GM12874 (cell line): ENCODE measurements at regions not wholly inside any gene's neighbourhood (a gene's known extent, or its start where the extent isn't known, plus 50 kb on each side); places are given as distances from the start of the nearest gene placed in this dataset.

Source experiments
- TF ChIP-seq, protein P1 (sequence below): IDR thresholded peaks from 2 replicates; pipeline ENCODE4 v1.5.1; 2011; ENCODE audit warnings: low read depth, mild to moderate bottlenecking, control low read depth, low read length, moderate library complexity; ENCODE audit not compliant: insufficient read depth

DNA sequence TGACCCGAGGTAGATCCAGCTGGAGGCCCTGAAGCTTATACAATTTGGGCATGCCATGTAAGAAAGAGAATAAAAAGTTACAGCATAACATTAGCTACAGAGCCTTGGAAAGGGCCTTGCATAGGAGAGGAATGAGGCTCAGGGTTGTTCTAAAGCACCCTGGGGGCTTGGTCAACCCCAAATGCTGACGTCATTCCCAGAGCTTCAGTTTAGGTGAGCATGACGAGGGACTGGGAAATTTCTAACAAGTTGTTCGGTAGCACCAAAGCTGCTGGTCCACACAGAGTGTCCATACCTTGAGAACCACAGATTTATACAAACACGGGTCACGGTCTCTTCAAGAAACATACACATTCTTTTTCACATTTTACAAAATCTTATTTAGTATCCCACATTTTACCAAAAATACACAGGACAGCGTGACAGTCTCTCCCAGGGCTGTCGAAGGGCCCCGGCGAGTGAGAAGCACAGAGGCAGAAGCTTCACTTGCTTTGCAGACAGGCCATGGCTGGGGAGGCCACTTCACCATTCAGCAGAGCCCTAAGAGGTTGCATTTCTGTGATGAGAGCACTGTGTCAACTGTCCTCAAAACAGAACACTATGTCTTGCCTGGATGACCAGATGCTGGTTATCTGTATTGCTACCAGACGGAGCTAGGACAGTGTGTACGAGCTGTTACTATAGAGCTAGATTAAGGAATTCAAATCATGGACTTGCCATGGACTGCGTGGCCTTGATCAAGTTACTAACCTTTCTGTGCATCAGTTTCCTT, 68.2 kb upstream of the ARRDC4 start:
- TF ChIP-seq, protein P1, sequence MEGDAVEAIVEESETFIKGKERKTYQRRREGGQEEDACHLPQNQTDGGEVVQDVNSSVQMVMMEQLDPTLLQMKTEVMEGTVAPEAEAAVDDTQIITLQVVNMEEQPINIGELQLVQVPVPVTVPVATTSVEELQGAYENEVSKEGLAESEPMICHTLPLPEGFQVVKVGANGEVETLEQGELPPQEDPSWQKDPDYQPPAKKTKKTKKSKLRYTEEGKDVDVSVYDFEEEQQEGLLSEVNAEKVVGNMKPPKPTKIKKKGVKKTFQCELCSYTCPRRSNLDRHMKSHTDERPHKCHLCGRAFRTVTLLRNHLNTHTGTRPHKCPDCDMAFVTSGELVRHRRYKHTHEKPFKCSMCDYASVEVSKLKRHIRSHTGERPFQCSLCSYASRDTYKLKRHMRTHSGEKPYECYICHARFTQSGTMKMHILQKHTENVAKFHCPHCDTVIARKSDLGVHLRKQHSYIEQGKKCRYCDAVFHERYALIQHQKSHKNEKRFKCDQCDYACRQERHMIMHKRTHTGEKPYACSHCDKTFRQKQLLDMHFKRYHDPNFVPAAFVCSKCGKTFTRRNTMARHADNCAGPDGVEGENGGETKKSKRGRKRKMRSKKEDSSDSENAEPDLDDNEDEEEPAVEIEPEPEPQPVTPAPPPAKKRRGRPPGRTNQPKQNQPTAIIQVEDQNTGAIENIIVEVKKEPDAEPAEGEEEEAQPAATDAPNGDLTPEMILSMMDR: no peak

DNA sequence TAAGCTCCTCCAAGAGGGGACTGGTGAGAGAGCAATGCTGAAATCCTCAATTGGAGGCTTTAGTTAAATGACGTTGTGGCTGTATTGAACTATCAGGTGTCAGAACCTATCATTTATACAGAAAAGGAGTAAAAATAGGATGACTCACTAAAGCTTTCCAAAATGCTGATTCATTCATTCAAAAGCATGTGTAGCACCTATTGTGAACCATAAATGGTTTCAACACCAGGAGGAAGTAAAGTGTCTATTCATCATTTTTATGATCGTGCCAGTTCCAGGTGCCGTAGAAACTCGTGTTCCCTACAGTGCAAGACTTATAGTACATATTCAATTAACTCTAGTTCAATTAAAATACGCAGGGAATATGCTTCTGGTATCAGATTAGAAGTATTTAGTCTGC, 66.5 kb upstream of the ARRDC4 start:
- TF ChIP-seq, protein P1: no peak

DNA sequence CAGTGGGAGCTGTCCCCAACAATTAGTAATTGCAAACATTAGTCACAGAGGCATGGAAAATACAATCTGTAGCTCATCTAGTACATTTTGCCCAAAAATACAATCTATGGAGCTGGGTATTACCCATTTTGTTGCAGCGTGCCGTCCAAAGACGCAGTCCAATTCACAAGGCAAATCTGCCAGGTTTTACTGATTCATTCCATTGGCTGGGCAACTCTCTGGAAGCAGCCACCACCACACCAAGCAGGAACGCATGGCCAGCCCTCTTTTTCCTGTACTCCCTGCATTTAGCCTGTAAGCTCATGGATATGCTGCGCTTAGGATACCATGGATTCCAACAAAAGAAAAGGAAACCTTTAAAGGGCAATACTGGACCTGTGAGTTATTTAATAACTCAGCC, 60.5 kb upstream of the ARRDC4 start:
- TF ChIP-seq, protein P1: no peak

DNA sequence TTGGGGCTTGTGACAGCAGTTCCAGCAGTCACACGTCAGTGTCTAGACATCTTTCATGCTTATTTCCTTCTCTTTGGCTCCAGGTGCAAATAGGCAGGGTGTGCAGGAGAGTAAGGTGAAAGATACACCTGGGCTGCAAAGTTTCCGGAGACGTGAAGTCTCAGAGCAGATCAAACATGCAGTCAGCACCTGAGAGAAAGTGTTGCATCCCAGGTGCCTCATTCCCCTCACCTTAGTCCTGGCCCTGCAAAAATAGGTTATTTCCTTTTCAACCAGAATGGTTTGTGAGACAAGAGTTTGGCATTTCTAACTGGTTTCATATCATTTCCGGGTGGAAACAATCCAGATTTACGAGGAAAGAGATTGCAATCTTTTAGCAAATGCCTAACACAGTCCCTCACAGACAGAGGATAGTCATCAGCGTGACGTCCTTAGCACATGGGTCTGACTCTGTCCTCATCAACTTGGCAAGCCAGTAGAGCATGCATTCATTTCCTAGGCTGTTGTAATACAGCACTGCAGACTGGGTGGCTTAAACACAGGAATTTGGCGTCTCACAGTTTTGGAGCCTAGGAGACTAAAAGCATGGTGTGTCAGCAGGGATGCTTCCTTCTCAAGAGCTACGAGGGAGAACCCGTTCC, 58.2 kb upstream of the ARRDC4 start:
- TF ChIP-seq, protein P1: no peak

DNA sequence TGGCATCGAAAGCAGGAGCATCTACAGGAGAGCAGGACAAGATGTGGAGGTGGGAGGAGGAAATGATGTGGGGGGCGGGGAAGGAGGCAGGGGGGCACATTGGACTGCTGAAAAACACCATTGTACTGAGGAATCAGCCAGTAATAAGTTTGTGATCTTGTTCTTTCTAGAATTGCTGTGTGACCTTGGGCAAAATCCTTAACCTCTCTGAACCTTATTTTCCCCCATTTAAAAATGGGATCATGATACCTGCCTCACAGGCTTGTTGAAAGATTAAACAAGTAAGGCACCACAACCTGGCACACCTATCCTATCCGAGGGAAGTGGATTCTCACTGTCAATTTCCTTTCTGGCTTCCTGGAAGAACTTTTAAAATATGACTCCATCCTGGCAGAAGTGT, 56.9 kb upstream of the ARRDC4 start:
- TF ChIP-seq, protein P1: no peak

DNA sequence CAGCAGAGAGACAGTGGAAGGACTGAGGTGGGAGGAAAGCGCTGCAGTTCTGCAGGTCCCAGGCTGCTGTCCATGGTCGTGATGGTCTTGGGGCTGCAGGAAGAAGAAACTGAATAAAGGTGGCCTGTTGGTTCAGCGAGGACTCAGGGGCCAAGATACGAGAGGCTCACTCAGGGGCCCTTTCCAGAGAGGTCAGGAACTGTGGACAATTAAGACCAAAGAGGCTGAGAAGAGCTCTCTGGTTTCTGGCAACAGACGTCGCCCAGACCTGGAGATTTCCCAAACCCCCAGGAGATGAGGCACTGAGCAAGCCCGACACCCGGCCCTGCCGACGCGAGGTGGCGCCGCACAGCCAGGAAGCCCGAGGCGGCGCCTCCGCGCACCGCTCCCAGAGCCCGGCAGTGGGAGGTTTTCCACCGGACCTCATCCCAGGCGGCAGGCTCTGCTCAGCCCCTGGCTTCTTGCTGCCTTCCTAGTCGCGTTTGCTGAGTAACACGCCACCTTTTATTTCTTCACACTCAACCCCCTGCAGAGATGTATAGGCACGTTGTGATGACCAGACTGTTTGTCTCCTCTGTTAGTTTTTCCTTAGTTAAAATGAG, 56.4 kb upstream of the ARRDC4 start:
- TF ChIP-seq, protein P1: peak; percentile 34

DNA sequence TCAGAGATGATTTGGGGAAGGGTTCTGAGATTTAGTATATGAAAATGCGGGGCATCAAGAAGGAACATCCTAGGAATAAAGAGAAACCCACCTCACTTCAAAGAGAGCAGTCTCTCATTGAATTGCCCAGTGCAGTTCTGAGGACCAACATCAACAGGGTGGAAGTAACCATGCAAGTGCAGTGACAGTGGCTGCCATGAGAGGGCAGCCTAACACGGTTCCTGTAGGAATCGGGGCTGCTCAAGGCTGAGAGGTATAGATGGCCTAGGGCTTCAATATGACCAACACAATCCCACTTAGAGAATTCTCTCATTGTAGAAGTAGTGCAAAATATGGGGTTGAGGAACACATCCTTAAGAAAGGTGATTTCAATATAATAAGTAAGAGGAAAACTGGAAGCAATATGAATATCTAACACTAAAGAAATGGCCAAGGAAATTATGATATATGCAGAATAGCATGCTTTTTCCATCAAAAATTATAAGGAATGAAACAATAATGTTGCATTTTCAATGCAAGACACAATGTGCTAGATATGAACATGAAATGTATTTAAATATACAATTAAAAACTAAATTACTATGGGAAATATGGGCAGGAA, 51.1 kb upstream of the ARRDC4 start:
- TF ChIP-seq, protein P1: peak; percentile 86
